Psoas muscle (tissue), 7 donors: ENCODE measurements at regions not wholly inside any gene's neighbourhood (a gene's known extent, or its start where the extent isn't known, plus 50 kb on each side); places are given as distances from the start of the nearest gene placed in this dataset.

ENCODE experiments used
- ATAC-seq, 4 donors: fragments of 200-7000 bp; cut with Tn5 transposase; one replicate each; pipeline ENCODE4 v1.9.1; 2020; ENCODE audit warnings: moderate library complexity in 3 of 4, mild to moderate bottlenecking in 2 of 4
- DNase-seq, 2 donors: peaks; one replicate each; pipeline ENCODE4 v3.0.0-alpha.2; 2020
- H3K27ac ChIP-seq: fragments of 200-600 bp; one replicate; pipeline ENCODE4 v1.8.0; 2022
- H3K27me3 ChIP-seq, 3 donors: fragments of 200-600 bp in 1 of 3; one replicate each; pipeline versions ENCODE4 v1.6.1 to v1.8.0; 2013 to 2022; ENCODE audit warnings: low read length in 2 of 3, mild to moderate bottlenecking in 2 of 3, moderate library complexity in 1 of 3; ENCODE audit not compliant: insufficient read depth in 3 of 3
- H3K36me3 ChIP-seq, 2 donors: fragments of 200-600 bp in 1 of 2; one replicate each; pipeline versions ENCODE4 v1.6.1 to v1.8.0; 2013 to 2022; ENCODE audit warnings: low read depth in 1 of 2, mild to moderate bottlenecking in 1 of 2, moderate library complexity in 1 of 2; ENCODE audit not compliant: insufficient read depth in 1 of 2
- H3K4me1 ChIP-seq: fragments of 200-600 bp; one replicate; pipeline ENCODE4 v1.8.0; 2022
- H3K4me3 ChIP-seq: fragments of 200-600 bp; one replicate; pipeline ENCODE4 v1.8.0; 2022; ENCODE audit warnings: mild to moderate bottlenecking
- H3K9me3 ChIP-seq: fragments of 200-600 bp; one replicate; pipeline ENCODE4 v1.8.0; 2022
- WGBS, 3 donors: extraction: QIAGEN DNeasy Blood & Tissue Kit; methylation state at CpG; one replicate each; pipeline versions ENCODE4 v1.1.6 to v1.1.7; 2013; 5-methylcytosine and 5-hydroxymethylcytosine counted together
- intact Hi-C, 2 donors: fragments of 100-400 bp; cut with DNase I; formaldehyde crosslinking; loops; one replicate each; pipeline versions ENCODE4 v1.11.0 to v1.14.2; 2022
- TF ChIP-seq, protein P1 (sequence below): fragments of 200-600 bp; IDR thresholded peaks from one replicate; pipeline ENCODE4 v1.8.0; 2022; ENCODE audit warnings: antibody characterized with exemption
- donor health status: healthy with polysubstance abuse.
- donor health status: DM: no; HTN: no; CAD: no; lungs with moderate emphysema.
- donor health status: Bipolar disorder and iron deficiency.
- donor health status: healthy.
- donor health status: DM: yes; HTN: yes; CAD: no.
- donor health status: DM: no; HTN: no; CAD: no.
- donor health status: DM: yes; HTN: yes; CAD: no.

DNA sequence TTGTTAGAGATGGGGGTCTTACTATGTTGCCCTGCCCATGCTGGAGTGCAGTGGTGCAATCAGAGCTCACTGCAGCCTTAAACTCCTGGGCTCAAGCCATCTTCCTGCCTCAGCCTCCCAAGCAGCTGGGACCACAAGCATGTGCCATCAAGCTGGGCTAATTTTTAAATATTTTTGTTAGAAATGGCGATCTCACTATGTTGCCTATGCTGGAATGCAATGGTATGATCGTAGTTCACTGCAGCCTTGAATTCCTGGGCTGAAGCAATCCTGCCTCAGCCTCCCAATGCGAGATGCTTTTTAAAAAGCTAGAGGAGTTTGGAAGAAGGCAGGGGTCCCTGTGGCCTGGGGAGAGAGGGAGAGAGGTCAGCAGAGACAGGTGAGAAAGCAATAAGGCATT lies 600.1 kb upstream of the AUTS2 start:
- Histone ChIP-seq H3K27me3 (no peaks in the 10 kb centered on the region), H3K4me1 (no peaks in the 10 kb centered on the region), H3K36me3 (no peaks in the 10 kb centered on the region), H3K27ac (no peak overlapping the region), H3K9me3 (peaks cover 24% of the 10 kb centered on the region), H3K4me3 (no peak overlapping the region)
- intact Hi-C loops, result no loop called here
- 58 to 73% (median 65%) methylated on average over 3 of the region's 3 CpGs for WGBS, 3 donors
- DNase-seq (no peak), ATAC-seq (no peak)
- TF ChIP-seq, protein P1, sequence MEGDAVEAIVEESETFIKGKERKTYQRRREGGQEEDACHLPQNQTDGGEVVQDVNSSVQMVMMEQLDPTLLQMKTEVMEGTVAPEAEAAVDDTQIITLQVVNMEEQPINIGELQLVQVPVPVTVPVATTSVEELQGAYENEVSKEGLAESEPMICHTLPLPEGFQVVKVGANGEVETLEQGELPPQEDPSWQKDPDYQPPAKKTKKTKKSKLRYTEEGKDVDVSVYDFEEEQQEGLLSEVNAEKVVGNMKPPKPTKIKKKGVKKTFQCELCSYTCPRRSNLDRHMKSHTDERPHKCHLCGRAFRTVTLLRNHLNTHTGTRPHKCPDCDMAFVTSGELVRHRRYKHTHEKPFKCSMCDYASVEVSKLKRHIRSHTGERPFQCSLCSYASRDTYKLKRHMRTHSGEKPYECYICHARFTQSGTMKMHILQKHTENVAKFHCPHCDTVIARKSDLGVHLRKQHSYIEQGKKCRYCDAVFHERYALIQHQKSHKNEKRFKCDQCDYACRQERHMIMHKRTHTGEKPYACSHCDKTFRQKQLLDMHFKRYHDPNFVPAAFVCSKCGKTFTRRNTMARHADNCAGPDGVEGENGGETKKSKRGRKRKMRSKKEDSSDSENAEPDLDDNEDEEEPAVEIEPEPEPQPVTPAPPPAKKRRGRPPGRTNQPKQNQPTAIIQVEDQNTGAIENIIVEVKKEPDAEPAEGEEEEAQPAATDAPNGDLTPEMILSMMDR, result no peak

DNA sequence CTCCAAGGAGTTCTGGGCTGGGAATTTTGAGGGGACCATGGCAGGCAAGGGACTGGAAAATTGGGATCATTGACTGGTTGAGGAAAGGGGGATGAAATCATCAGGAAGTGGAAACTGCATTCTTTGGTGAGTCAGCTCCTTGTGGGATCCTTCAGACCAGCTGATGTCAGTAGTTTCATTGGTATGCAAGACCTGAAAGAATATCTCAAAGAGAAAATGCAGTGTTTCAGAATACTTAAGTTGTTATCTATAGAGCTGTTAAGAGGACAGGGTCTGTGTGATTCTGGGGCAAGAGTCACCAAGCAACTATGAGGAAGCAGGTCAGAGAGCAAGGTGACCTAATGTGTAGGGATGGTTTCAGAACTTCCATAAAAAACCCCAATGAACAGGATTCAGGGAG lies 595.9 kb upstream of the AUTS2 start:
- Histone ChIP-seq H3K27ac (no peak overlapping the region), H3K4me1 (no peaks in the 10 kb centered on the region), H3K27me3 (no peaks in the 10 kb centered on the region), H3K36me3 (no peaks in the 10 kb centered on the region), H3K9me3 (peaks cover 24% of the 10 kb centered on the region), H3K4me3 (no peak overlapping the region)
- TF ChIP-seq, protein P1, result no peak
- no peak for DNase-seq
- no peak for ATAC-seq
- intact Hi-C loops, result no loop called here

DNA sequence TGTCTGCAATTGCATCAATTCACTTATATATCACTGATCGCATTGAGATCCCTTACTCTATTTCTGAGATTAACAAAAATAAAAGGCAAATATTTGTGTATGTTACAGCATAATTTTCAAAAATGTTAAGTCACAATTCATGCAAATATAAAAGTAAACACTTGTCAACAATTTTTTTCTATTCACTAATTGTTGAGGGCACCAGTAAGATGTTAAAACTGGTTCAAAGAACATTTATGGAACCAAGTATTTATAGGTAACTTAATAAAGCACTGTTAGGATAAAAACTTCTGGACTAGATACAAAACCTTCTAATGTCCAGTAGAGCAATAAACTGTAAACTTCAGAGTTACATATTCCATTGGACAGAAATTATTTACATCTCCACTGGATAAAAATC lies 586.1 kb upstream of the AUTS2 start:
- no peaks in the 10 kb centered on the region for H3K27me3 ChIP-seq
- WGBS, 3 donors, result 93 to 98% (median 95%) methylated on average over 1 of the region's 1 CpG
- H3K36me3 ChIP-seq, result no peaks in the 10 kb centered on the region
- ATAC-seq, result no peak
- DNase-seq, result no peak
- H3K27ac ChIP-seq, result no peak overlapping the region
- no peak overlapping the region for H3K4me3 ChIP-seq
- H3K9me3 ChIP-seq, result no peaks in the 10 kb centered on the region
- intact Hi-C loops, result loop anchor here in 1 of 2 donors (5.0 kb wide), 1 partner anchor 310 kb away; no protein-coding TSS in a partner anchor
- TF ChIP-seq, protein P1, result no peak
- H3K4me1 ChIP-seq, result no peaks in the 10 kb centered on the region

DNA sequence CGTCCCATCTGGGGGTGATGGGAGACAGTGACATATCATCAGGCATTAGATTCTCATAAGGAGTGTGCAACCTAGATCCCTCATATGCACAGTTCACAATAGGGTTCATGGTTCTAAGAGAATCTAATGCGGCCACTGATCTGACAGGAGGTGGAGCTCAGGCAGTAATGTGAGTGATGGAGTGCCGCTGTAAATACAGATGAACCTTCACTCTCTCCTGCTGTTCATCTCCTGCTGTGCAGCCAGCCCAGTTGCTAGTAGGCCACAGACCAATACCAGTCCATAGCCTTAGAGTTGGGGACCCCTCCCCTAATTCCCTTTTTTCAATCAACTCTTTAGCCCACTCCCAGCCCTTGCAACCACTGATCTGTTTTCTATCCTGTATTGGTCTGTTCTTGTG lies 581.1 kb upstream of the AUTS2 start:
- TF ChIP-seq, protein P1, result no peak
- Histone ChIP-seq H3K4me3 (no peak overlapping the region), H3K9me3 (peaks cover 7% of the 10 kb centered on the region), H3K4me1 (no peaks in the 10 kb centered on the region), H3K36me3 (no peaks in the 10 kb centered on the region), H3K27me3 (no peaks in the 10 kb centered on the region), H3K27ac (no peak overlapping the region)
- intact Hi-C loops, result no loop called here
- ATAC-seq (no peak), DNase-seq (no peak)
- WGBS, 3 donors, result 82 to 94% (median 87%) methylated on average over 3 of the region's 3 CpGs

DNA sequence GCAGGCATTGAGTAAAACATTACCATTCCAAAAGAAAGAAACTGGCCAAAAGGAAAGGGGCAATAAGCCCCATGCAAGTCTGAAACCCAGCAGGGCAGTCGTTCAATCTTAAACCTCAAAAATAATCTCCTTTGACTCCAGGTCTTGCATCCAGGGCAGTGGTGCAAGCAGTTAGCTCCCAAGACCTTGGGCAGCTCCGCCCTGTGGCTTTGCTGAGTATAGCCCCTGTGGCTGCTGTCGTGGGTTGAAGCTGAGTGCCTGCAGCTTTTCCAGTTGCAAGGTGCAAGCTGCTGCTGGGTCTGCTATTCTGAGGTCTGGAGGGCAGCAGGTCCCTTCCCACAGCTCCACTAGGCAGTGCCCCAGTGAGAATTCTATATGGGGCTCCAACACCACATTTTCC lies 580.1 kb upstream of the AUTS2 start:
- TF ChIP-seq, protein P1, result no peak
- WGBS, 3 donors, result 35 to 51% (median 50%) methylated on average over 3 of the region's 3 CpGs

More for the DNA sequence above, 580.1 kb upstream of the AUTS2 start:
- no peak for DNase-seq
- Histone ChIP-seq H3K27me3 (no peaks in the 10 kb centered on the region), H3K4me3 (no peak overlapping the region), H3K27ac (no peak overlapping the region), H3K36me3 (no peaks in the 10 kb centered on the region), H3K9me3 (peaks cover 7% of the 10 kb centered on the region), H3K4me1 (no peaks in the 10 kb centered on the region)
- intact Hi-C loops, result no loop called here
- ATAC-seq, result no peak
